ENCODE measurements at regions not wholly inside any gene's neighbourhood (a gene's known extent, or its start where the extent isn't known, plus 50 kb on each side); places are given as distances from the start of the nearest gene placed in this dataset.

- TF ChIP-seq, protein P1, sequence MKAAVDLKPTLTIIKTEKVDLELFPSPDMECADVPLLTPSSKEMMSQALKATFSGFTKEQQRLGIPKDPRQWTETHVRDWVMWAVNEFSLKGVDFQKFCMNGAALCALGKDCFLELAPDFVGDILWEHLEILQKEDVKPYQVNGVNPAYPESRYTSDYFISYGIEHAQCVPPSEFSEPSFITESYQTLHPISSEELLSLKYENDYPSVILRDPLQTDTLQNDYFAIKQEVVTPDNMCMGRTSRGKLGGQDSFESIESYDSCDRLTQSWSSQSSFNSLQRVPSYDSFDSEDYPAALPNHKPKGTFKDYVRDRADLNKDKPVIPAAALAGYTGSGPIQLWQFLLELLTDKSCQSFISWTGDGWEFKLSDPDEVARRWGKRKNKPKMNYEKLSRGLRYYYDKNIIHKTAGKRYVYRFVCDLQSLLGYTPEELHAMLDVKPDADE (IDR thresholded peaks at IDR 0.05) = no peak
- no peak for TF ChIP-seq ZNF114 (CRISPR knock-in tag; IDR thresholded peaks at IDR 0.05)
These were observed 104.3 kb upstream of the PIK3C3 start (continued) for GRCh38 chr18:41850781-41851180.

- Histone ChIP-seq H3K4me2 (no peak overlapping the region), H3K4me3 (no peak overlapping the region), H3K9me2 (ENCODE audit: insufficient read depth) (no peaks in the 10 kb centered on the region), H3F3A (replicated peaks; ENCODE audit: low read depth) (no peaks in the 10 kb centered on the region), H3K79me2 (replicated peaks; ENCODE audit: insufficient read depth) (no peaks in the 10 kb centered on the region), H2AFZ (no peak overlapping the region), H3K27me3 (ENCODE audit: insufficient read depth) (no peaks in the 10 kb centered on the region), H3K27ac (ENCODE audit: low read depth) (no peak overlapping the region), H3K36me3 (ENCODE audit: insufficient read depth) (no peaks in the 10 kb centered on the region), H4K20me1 (replicated peaks; ENCODE audit: insufficient read depth) (no peaks in the 10 kb centered on the region), H3K4me1 (ENCODE audit: insufficient read depth) (peaks cover 30% of the 10 kb centered on the region)
- Mint-ChIP-seq H3K4me3 (no peak overlapping the region), H3K27ac (no peak overlapping the region), H3K36me3 (ENCODE audit: low read depth) (no peaks in the 10 kb centered on the region), H3K9me3 (no peaks in the 10 kb centered on the region), H3K4me1 (peaks cover 23% of the 10 kb centered on the region), H3K27me3 (ENCODE audit: insufficient read depth, low read depth, poor library complexity) (no peaks in the 10 kb centered on the region)
- DNase-seq (ENCODE audit: low spot score) (no peak), ATAC-seq (no peak)
- TF ChIP-seq, protein P2, sequence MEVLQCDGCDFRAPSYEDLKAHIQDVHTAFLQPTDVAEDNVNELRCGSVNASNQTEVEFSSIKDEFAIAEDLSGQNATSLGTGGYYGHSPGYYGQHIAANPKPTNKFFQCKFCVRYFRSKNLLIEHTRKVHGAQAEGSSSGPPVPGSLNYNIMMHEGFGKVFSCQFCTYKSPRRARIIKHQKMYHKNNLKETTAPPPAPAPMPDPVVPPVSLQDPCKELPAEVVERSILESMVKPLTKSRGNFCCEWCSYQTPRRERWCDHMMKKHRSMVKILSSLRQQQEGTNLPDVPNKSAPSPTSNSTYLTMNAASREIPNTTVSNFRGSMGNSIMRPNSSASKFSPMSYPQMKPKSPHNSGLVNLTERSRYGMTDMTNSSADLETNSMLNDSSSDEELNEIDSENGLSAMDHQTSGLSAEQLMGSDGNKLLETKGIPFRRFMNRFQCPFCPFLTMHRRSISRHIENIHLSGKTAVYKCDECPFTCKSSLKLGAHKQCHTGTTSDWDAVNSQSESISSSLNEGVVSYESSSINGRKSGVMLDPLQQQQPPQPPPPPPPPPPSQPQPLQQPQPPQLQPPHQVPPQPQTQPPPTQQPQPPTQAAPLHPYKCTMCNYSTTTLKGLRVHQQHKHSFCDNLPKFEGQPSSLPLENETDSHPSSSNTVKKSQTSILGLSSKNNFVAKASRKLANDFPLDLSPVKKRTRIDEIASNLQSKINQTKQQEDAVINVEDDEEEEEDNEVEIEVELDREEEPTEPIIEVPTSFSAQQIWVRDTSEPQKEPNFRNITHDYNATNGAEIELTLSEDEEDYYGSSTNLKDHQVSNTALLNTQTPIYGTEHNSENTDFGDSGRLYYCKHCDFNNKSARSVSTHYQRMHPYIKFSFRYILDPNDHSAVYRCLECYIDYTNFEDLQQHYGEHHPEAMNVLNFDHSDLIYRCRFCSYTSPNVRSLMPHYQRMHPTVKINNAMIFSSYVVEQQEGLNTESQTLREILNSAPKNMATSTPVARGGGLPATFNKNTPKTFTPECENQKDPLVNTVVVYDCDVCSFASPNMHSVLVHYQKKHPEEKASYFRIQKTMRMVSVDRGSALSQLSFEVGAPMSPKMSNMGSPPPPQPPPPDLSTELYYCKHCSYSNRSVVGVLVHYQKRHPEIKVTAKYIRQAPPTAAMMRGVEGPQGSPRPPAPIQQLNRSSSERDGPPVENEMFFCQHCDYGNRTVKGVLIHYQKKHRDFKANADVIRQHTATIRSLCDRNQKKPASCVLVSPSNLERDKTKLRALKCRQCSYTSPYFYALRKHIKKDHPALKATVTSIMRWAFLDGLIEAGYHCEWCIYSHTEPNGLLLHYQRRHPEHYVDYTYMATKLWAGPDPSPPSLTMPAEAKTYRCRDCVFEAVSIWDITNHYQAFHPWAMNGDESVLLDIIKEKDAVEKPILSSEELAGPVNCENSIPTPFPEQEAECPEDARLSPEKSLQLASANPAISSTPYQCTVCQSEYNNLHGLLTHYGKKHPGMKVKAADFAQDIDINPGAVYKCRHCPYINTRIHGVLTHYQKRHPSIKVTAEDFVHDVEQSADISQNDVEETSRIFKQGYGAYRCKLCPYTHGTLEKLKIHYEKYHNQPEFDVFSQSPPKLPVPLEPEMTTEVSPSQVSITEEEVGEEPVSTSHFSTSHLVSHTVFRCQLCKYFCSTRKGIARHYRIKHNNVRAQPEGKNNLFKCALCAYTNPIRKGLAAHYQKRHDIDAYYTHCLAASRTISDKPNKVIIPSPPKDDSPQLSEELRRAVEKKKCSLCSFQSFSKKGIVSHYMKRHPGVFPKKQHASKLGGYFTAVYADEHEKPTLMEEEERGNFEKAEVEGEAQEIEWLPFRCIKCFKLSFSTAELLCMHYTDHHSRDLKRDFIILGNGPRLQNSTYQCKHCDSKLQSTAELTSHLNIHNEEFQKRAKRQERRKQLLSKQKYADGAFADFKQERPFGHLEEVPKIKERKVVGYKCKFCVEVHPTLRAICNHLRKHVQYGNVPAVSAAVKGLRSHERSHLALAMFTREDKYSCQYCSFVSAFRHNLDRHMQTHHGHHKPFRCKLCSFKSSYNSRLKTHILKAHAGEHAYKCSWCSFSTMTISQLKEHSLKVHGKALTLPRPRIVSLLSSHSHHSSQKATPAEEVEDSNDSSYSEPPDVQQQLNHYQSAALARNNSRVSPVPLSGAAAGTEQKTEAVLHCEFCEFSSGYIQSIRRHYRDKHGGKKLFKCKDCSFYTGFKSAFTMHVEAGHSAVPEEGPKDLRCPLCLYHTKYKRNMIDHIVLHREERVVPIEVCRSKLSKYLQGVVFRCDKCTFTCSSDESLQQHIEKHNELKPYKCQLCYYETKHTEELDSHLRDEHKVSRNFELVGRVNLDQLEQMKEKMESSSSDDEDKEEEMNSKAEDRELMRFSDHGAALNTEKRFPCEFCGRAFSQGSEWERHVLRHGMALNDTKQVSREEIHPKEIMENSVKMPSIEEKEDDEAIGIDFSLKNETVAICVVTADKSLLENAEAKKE (CRISPR knock-in tag; IDR thresholded peaks at IDR 0.05) = no peak
These were observed 105.4 kb upstream of the PIK3C3 start for GRCh38 chr18:41849632-41850031.

GRCh38 chr18:41845563-41845962 lies 109.5 kb upstream of the PIK3C3 start:
- H3K27ac Mint-ChIP-seq = peak overlapping the region; percentile 63; the same call in 1 of the 2 replicates
- Histone ChIP-seq H3K27ac (ENCODE audit: low read depth) (no peak overlapping the region), H3K9me2 (ENCODE audit: insufficient read depth) (0 out of 2 replicates have a peak, but pooled peaks cover 2% of the 10 kb centered on the region), H2AFZ (no peak overlapping the region), H4K20me1 (replicated peaks; ENCODE audit: insufficient read depth) (no peaks in the 10 kb centered on the region), H3K4me2 (no peak overlapping the region), H3K27me3 (ENCODE audit: insufficient read depth) (no peaks in the 10 kb centered on the region), H3K79me2 (replicated peaks; ENCODE audit: insufficient read depth) (no peaks in the 10 kb centered on the region), H3K4me3 (no peak overlapping the region), H3K36me3 (ENCODE audit: insufficient read depth) (no peaks in the 10 kb centered on the region), H3K4me1 (ENCODE audit: insufficient read depth) (peaks cover 5% of the 10 kb centered on the region), H3F3A (replicated peaks; ENCODE audit: low read depth) (no peaks in the 10 kb centered on the region)
- DNase-seq (ENCODE audit: low spot score) (no peak), ATAC-seq (no peak)
- H3K9me3 Mint-ChIP-seq = no peaks in the 10 kb centered on the region
- H3K4me3 Mint-ChIP-seq = no peak overlapping the region
- no peaks in the 10 kb centered on the region for H3K27me3 Mint-ChIP-seq (ENCODE audit: insufficient read depth, low read depth, poor library complexity)
- no peaks in the 10 kb centered on the region for H3K36me3 Mint-ChIP-seq (ENCODE audit: low read depth)
- H3K4me1 Mint-ChIP-seq = peaks cover 6% of the 10 kb centered on the region
- TF ChIP-seq, protein P2 (CRISPR knock-in tag; IDR thresholded peaks at IDR 0.05) = no peak

Measured in GM23338 (cell line).